Mammary epithelial cell (primary cell): ENCODE measurements at regions not wholly inside any gene's neighbourhood (a gene's known extent, or its start where the extent isn't known, plus 50 kb on each side); places are given as distances from the start of the nearest gene placed in this dataset.

ENCODE experiments used
- CTCF ChIP-seq, 2 donors: IDR thresholded peaks in 1 of 2; conservative IDR thresholded peaks in 1 of 2; 2 replicates each; pipeline ENCODE4 v1.5.1; 2011 to 2012; ENCODE audit warnings: inconsistent platforms in 2 of 2, low read length in 2 of 2, mild to moderate bottlenecking in 2 of 2, control low read depth in 1 of 2, low read depth in 1 of 2; ENCODE audit not compliant: insufficient read depth in 1 of 2; ENCODE audit errors: extremely low read depth in 1 of 2
- EZH2 ChIP-seq: IDR thresholded peaks from 2 replicates; pipeline ENCODE4 v1.6.1; 2012; ENCODE audit warnings: low read length, inconsistent platforms, borderline replicate concordance

DNA sequence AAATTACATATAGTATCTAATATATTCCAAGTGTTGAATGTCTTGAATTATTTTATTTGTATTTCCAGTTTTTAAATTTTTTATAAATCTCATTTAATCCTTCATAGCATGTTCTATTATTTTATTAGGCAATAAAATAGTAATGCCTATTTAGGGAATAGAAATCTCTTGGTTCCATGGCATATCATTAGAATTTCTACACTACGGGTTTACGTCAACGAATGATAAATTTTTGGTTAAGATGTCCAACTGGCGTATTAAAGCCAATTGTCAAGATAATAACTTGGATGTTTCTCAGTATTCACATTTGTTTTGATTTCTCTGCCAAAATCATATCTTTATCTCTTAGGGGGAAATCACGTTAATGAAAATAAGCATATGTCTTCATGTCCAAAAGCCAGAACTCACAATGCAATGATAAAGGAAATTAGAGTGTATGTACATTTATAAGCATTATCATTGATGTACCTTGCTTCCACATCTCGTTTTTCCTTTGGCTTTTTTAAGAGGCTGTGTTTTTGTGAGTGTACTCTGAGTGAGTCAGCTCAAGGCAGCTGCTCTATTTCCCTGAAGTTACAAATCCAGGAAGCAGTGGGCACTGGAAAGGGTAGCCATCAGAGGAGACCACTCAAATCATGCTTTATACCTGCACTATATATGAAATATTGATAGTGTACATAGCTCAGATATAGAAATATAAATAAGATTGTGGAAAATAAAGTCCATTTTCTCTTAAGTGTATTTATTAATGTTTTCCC, 115.8 kb upstream of the PDE1A start:
- no peak for TF ChIP-seq CTCF (conservative IDR thresholded peaks at IDR 0.05 in 1 of 2, IDR thresholded peaks at IDR 0.05 in 1 of 2; ENCODE audit: extremely low read depth in 1 of 2, insufficient read depth in 1 of 2, low read depth in 1 of 2, low read length in 2 of 2)
- no peak for TF ChIP-seq EZH2
